Central memory CD8-positive, alpha-beta T cell (primary cell): ENCODE measurements at regions not wholly inside any gene's neighbourhood (a gene's known extent, or its start where the extent isn't known, plus 50 kb on each side); places are given as distances from the start of the nearest gene placed in this dataset.
"Not testable (repeated sequence)": the region's sequence is repeated elsewhere in the genome, so short reads cannot be mapped to it uniquely, and the experiment has no call there.

ENCODE experiments used
- ATAC-seq: fragments of 150-1000 bp; cut with Tn5 transposase; replicated peaks from 2 replicates; pipeline ENCODE4 v1.10.0; 2022; ENCODE audit warnings: mild to moderate bottlenecking, moderate FRiP score, moderate number of reproducible peaks; ENCODE audit not compliant: poor library complexity, severe bottlenecking; ENCODE audit errors: extremely low read depth
- DNase-seq, 2 donors: peaks; one replicate each; pipeline ENCODE4 v3.0.0; 2021; ENCODE audit warnings: low spot score in 2 of 2
- H3K27ac Mint-ChIP-seq: one replicate; pipeline ENCODE4 v1.8.0; 2022; ENCODE audit warnings: low read depth, mild to moderate bottlenecking, moderate library complexity, mixed read lengths
- H3K27me3 Mint-ChIP-seq: one replicate; pipeline ENCODE4 v1.8.0; 2022; ENCODE audit warnings: mixed read lengths
- H3K36me3 Mint-ChIP-seq: one replicate; pipeline ENCODE4 v1.8.0; 2022; ENCODE audit warnings: mild to moderate bottlenecking, moderate library complexity, mixed read lengths; ENCODE audit not compliant: insufficient read depth
- H3K4me1 Mint-ChIP-seq: one replicate; pipeline ENCODE4 v1.8.0; 2022; ENCODE audit warnings: mixed read lengths
- H3K4me3 Mint-ChIP-seq: one replicate; pipeline ENCODE4 v1.8.0; 2022; ENCODE audit warnings: mild to moderate bottlenecking, moderate library complexity, mixed read lengths
- H3K9me3 Mint-ChIP-seq: one replicate; pipeline ENCODE4 v1.8.0; 2022; ENCODE audit warnings: mixed read lengths

- DNase-seq (no peak), ATAC-seq (no peak)
- Mint-ChIP-seq H3K4me3 (no peak overlapping the region), H3K9me3 (no peaks in the 10 kb centered on the region), H3K27me3 (peaks cover 42% of the 10 kb centered on the region), H3K4me1 (no peaks in the 10 kb centered on the region), H3K27ac (no peak overlapping the region), H3K36me3 (peaks cover 2% of the 10 kb centered on the region)
These were observed 235.5 kb upstream of the TUT7 start for GRCh38 chr9:86589730-86590129.

GRCh38 chr9:86589273-86589672, 235.1 kb upstream of the TUT7 start:
- Mint-ChIP-seq H3K27me3 (peaks cover 37% of the 10 kb centered on the region), H3K9me3 (no peaks in the 10 kb centered on the region), H3K4me3 (no peak overlapping the region), H3K4me1 (no peaks in the 10 kb centered on the region), H3K27ac (no peak overlapping the region), H3K36me3 (peaks cover 2% of the 10 kb centered on the region)
- ATAC-seq (no peak), DNase-seq (no peak)

GRCh38 chr9:86586144-86586494, 231.9 kb upstream of the TUT7 start:
- Mint-ChIP-seq H3K36me3 (peaks cover 3% of the 10 kb centered on the region), H3K27ac (no peak overlapping the region), H3K4me3 (no peak overlapping the region), H3K9me3 (no peaks in the 10 kb centered on the region), H3K27me3 (peaks cover 41% of the 10 kb centered on the region), H3K4me1 (no peaks in the 10 kb centered on the region)
- ATAC-seq (no peak), DNase-seq (no peak)

GRCh38 chr9:86585422-86586143, 231.4 kb upstream of the TUT7 start:
- Mint-ChIP-seq H3K36me3 (peaks cover 3% of the 10 kb centered on the region), H3K4me3 (no peak overlapping the region), H3K27ac (no peak overlapping the region), H3K9me3 (no peaks in the 10 kb centered on the region), H3K27me3 (peaks cover 42% of the 10 kb centered on the region), H3K4me1 (no peaks in the 10 kb centered on the region)
- DNase-seq: no peak
- no peak for ATAC-seq

GRCh38 chr9:86580688-86581087, 226.5 kb upstream of the TUT7 start:
- H3K36me3 Mint-ChIP-seq: peaks cover 2% of the 10 kb centered on the region
- no peaks in the 10 kb centered on the region for H3K4me1 Mint-ChIP-seq
- H3K4me3 Mint-ChIP-seq: no peak overlapping the region
- no peak for ATAC-seq
- no peak overlapping the region for H3K27ac Mint-ChIP-seq
- H3K27me3 Mint-ChIP-seq: peaks cover 29% of the 10 kb centered on the region
- no peak for DNase-seq
- H3K9me3 Mint-ChIP-seq: no peaks in the 10 kb centered on the region

- H3K36me3 Mint-ChIP-seq: peaks cover 2% of the 10 kb centered on the region
- ATAC-seq: no peak
- no peak overlapping the region for H3K27ac Mint-ChIP-seq
- no peak for DNase-seq
- peaks cover 38% of the 10 kb centered on the region for H3K27me3 Mint-ChIP-seq
- H3K9me3 Mint-ChIP-seq: no peaks in the 10 kb centered on the region
- H3K4me3 Mint-ChIP-seq: no peak overlapping the region
- H3K4me1 Mint-ChIP-seq: no peaks in the 10 kb centered on the region
These were observed 224.5 kb upstream of the TUT7 start for GRCh38 chr9:86578722-86579121.

- H3K27me3 Mint-ChIP-seq: peaks cover 47% of the 10 kb centered on the region
- DNase-seq (no peak), ATAC-seq (no peak)
- no peak overlapping the region for H3K27ac Mint-ChIP-seq
- peaks cover 2% of the 10 kb centered on the region for H3K36me3 Mint-ChIP-seq
- H3K4me3 Mint-ChIP-seq: no peak overlapping the region
- H3K4me1 Mint-ChIP-seq: no peaks in the 10 kb centered on the region
- H3K9me3 Mint-ChIP-seq: no peaks in the 10 kb centered on the region
These were observed 223.5 kb upstream of the TUT7 start for GRCh38 chr9:86577420-86578333.

GRCh38 chr9:86575825-86576525, 221.8 kb upstream of the TUT7 start:
- Mint-ChIP-seq H3K9me3 (no peaks in the 10 kb centered on the region), H3K4me3 (no peak overlapping the region), H3K27me3 (peaks cover 43% of the 10 kb centered on the region), H3K4me1 (no peaks in the 10 kb centered on the region), H3K36me3 (no peaks in the 10 kb centered on the region), H3K27ac (no peak overlapping the region)
- ATAC-seq (no peak), DNase-seq (no peak)

- DNase-seq (no peak), ATAC-seq (no peak)
- Mint-ChIP-seq H3K4me3 (no peak overlapping the region), H3K9me3 (no peaks in the 10 kb centered on the region), H3K36me3 (no peaks in the 10 kb centered on the region), H3K27ac (no peak overlapping the region), H3K4me1 (no peaks in the 10 kb centered on the region), H3K27me3 (peaks cover 47% of the 10 kb centered on the region)
These were observed 220.9 kb upstream of the TUT7 start for GRCh38 chr9:86575137-86575536.

GRCh38 chr9:86573886-86574285, 219.7 kb upstream of the TUT7 start:
- H3K9me3 Mint-ChIP-seq: no peaks in the 10 kb centered on the region
- H3K36me3 Mint-ChIP-seq: no peaks in the 10 kb centered on the region
- H3K27me3 Mint-ChIP-seq: peaks cover 47% of the 10 kb centered on the region
- ATAC-seq: no peak
- H3K4me3 Mint-ChIP-seq: no peak overlapping the region
- DNase-seq: no peak
- no peaks in the 10 kb centered on the region for H3K4me1 Mint-ChIP-seq
- no peak overlapping the region for H3K27ac Mint-ChIP-seq

GRCh38 chr9:86572904-86573303, 218.7 kb upstream of the TUT7 start:
- Mint-ChIP-seq H3K36me3 (no peaks in the 10 kb centered on the region), H3K9me3 (peaks cover 5% of the 10 kb centered on the region), H3K4me1 (no peaks in the 10 kb centered on the region), H3K27me3 (peaks cover 51% of the 10 kb centered on the region), H3K27ac (no peak overlapping the region), H3K4me3 (no peak overlapping the region)
- DNase-seq (no peak), ATAC-seq (no peak)

GRCh38 chr9:86565603-86566002, 211.4 kb upstream of the TUT7 start:
- not testable (repeated sequence) for DNase-seq, H3K4me1 Mint-ChIP-seq, H3K9me3 Mint-ChIP-seq, ATAC-seq, H3K27ac Mint-ChIP-seq, H3K4me3 Mint-ChIP-seq, H3K36me3 Mint-ChIP-seq
- peaks cover 64% of the 10 kb centered on the region for H3K27me3 Mint-ChIP-seq
